ENCODE measurements at regions not wholly inside any gene's neighbourhood (a gene's known extent, or its start where the extent isn't known, plus 50 kb on each side); places are given as distances from the start of the nearest gene placed in this dataset.

- no peak for TF ChIP-seq ZBTB33 (IDR thresholded peaks at IDR 0.05; ENCODE audit: extremely low read depth, insufficient replicate concordance, low read length)
- TF ChIP-seq CBX3 (IDR thresholded peaks at IDR 0.05; ENCODE audit: low read depth) = no peak
- TF ChIP-seq EZH2phosphoT487 (IDR thresholded peaks at IDR 0.05; ENCODE audit: borderline replicate concordance) = no peak
- TF ChIP-seq ATF3 (IDR thresholded peaks at IDR 0.05) = no peak
Observed at GRCh38 chr11:101792814-101793213, 122.0 kb upstream of the CEP126 start (continued).

- ATAC-seq = no peak
Observed at GRCh38 chr11:101786916-101787315, 127.9 kb upstream of the CEP126 start.

More at GRCh38 chr11:101786916-101787315, 127.9 kb upstream of the CEP126 start:
- no peak for TF ChIP-seq FOSL1 (IDR thresholded peaks at IDR 0.05; ENCODE audit: low read depth)
- TF ChIP-seq POLR2A (IDR thresholded peaks at IDR 0.05; ENCODE audit: borderline replicate concordance, extremely low read depth, insufficient read depth, insufficient read length) = no peak
- TF ChIP-seq MAX (IDR thresholded peaks at IDR 0.05) = no peak
- no peak for TF ChIP-seq SIN3A (IDR thresholded peaks at IDR 0.05; ENCODE audit: low read depth)
- TF ChIP-seq ELF1 (IDR thresholded peaks at IDR 0.05; ENCODE audit: borderline replicate concordance, low read depth) = no peak
- TF ChIP-seq ZNF274 (IDR thresholded peaks at IDR 0.05; ENCODE audit: low read depth, low read length) = no peak
- no peak for TF ChIP-seq SP1 (IDR thresholded peaks at IDR 0.05; ENCODE audit: low read depth)
- no peak for TF ChIP-seq CBX3 (IDR thresholded peaks at IDR 0.05; ENCODE audit: low read depth)
- TF ChIP-seq YY1 (IDR thresholded peaks at IDR 0.05; ENCODE audit: extremely low read depth, insufficient replicate concordance, low read depth, low read length) = no peak
- no peak for TF ChIP-seq ATF3 (IDR thresholded peaks at IDR 0.05)
- TF ChIP-seq POLR2AphosphoS5 (IDR thresholded peaks at IDR 0.05; ENCODE audit: low read depth, low read length) = no peak
- no peak for TF ChIP-seq CEBPB (IDR thresholded peaks at IDR 0.05; ENCODE audit: low read depth)
- TF ChIP-seq ZBTB33 (IDR thresholded peaks at IDR 0.05; ENCODE audit: extremely low read depth, insufficient replicate concordance, low read length) = no peak
- TF ChIP-seq CTCF (IDR thresholded peaks at IDR 0.05 in 2 of 3, conservative IDR thresholded peaks at IDR 0.05 in 1 of 3; ENCODE audit: borderline replicate concordance in 1 of 3, insufficient read depth in 1 of 3, low read depth in 2 of 3, low read length in 2 of 3) = no peak
- no peak overlapping the region for H3K4me2 ChIP-seq (ENCODE audit: low read length)
- no peaks in the 10 kb centered on the region for H3K27me3 ChIP-seq (ENCODE audit: insufficient read depth, low read length)
- no peaks in the 10 kb centered on the region for H4K20me1 ChIP-seq (ENCODE audit: insufficient read depth)
- BruUV-seq (replicated peaks) = no TSS peak
- intact Hi-C loops (cut with micrococcal nuclease) = no loop called here
- no peaks in the 10 kb centered on the region for H3K79me2 ChIP-seq (ENCODE audit: insufficient read depth, low read length)
- no peaks in the 10 kb centered on the region for H3K9me3 ChIP-seq (ENCODE audit: control insufficient read depth in 1 of 2, insufficient read depth in 1 of 2, low read depth in 1 of 2, low read length in 2 of 2)
- H3K9ac ChIP-seq (ENCODE audit: low read length) = no peak overlapping the region
- no peak overlapping the region for H3K4me3 ChIP-seq (replicated peaks in 1 of 2; ENCODE audit: low read depth in 1 of 2, low read length in 2 of 2)
- RAD21 ChIA-PET (ENCODE audit: low non-redundant PET in 1 of 2, low total read pairs in 2 of 2, uncharacterized antibody in 2 of 2, unreplicated experiment in 2 of 2) = no interaction called here
- H3K36me3 ChIP-seq (ENCODE audit: control insufficient read depth in 1 of 2, insufficient read depth in 2 of 2, low read length in 2 of 2) = no peaks in the 10 kb centered on the region
- no peak overlapping the region for H3K27ac ChIP-seq (ENCODE audit: low read depth, low read length)
- no peak for DNase-seq (ENCODE audit: low read depth, low spot score)
- H3K9me2 ChIP-seq (ENCODE audit: insufficient read depth) = no peaks in the 10 kb centered on the region
- no peak overlapping the region for H2AFZ ChIP-seq (ENCODE audit: low read depth, low read length, poor library complexity, severe bottlenecking)
- POLR2A ChIA-PET = no interaction called here
- CTCF ChIA-PET = no interaction called here
- H3K4me1 ChIP-seq (ENCODE audit: control insufficient read depth in 1 of 2, insufficient read depth in 2 of 2, low read length in 2 of 2) = no peaks in the 10 kb centered on the region
